ENCODE measurements at regions not wholly inside any gene's neighbourhood (a gene's known extent, or its start where the extent isn't known, plus 50 kb on each side); places are given as distances from the start of the nearest gene placed in this dataset.

DNA sequence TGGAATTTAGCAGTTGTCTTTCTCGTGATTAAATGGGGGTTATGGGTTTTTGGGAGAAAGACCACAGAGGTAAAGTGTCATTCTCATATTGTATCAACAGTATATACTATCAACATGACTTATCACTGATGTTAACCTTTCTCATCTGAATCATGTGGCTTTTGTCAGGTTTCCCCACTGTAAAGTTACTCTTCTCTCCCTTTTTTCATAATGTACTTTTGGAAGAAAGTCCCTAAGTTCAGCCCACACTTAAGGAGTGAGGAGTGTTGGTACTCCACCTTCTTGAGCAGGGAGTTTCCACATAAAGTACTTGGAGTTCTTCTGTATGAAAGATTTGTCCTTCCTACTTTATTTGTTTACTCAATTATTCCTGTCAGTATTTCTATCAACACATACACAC, 169.9 kb downstream of the ZNF330 start:
- TF ChIP-seq, protein P1, sequence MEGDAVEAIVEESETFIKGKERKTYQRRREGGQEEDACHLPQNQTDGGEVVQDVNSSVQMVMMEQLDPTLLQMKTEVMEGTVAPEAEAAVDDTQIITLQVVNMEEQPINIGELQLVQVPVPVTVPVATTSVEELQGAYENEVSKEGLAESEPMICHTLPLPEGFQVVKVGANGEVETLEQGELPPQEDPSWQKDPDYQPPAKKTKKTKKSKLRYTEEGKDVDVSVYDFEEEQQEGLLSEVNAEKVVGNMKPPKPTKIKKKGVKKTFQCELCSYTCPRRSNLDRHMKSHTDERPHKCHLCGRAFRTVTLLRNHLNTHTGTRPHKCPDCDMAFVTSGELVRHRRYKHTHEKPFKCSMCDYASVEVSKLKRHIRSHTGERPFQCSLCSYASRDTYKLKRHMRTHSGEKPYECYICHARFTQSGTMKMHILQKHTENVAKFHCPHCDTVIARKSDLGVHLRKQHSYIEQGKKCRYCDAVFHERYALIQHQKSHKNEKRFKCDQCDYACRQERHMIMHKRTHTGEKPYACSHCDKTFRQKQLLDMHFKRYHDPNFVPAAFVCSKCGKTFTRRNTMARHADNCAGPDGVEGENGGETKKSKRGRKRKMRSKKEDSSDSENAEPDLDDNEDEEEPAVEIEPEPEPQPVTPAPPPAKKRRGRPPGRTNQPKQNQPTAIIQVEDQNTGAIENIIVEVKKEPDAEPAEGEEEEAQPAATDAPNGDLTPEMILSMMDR (IDR thresholded peaks at IDR 0.05) = no peak
- TF ChIP-seq POLR2AphosphoS5 (IDR thresholded peaks at IDR 0.05) = no peak
